Kidney epithelial cell (primary cell): ENCODE measurements at regions not wholly inside any gene's neighbourhood (a gene's known extent, or its start where the extent isn't known, plus 50 kb on each side); places are given as distances from the start of the nearest gene placed in this dataset.
"Not testable (repeated sequence)": the region's sequence is repeated elsewhere in the genome, so short reads cannot be mapped to it uniquely, and the experiment has no call there.

Experiments used
- DNase-seq: peaks from one replicate; pipeline ENCODE4 v3.0.0-alpha.2; 2010; ENCODE audit warnings: low read depth
- H3K27me3 ChIP-seq: 2 replicates; pipeline ENCODE4 v1.6.0; 2011; ENCODE audit warnings: low read length; ENCODE audit not compliant: control insufficient read depth, insufficient read depth
- H3K36me3 ChIP-seq: 2 replicates; pipeline ENCODE4 v1.5.1; 2011; ENCODE audit warnings: low read length; ENCODE audit not compliant: control insufficient read depth, insufficient read depth
- H3K4me3 ChIP-seq: 2 replicates; pipeline ENCODE4 v1.5.1; 2011; ENCODE audit warnings: low read depth, mild to moderate bottlenecking, control low read depth, low read length
- TF ChIP-seq, protein P1 (sequence below): IDR thresholded peaks from 2 replicates; pipeline ENCODE4 v1.5.1; 2011; ENCODE audit warnings: mild to moderate bottlenecking, moderate library complexity, low read length, control low read depth, inconsistent platforms; ENCODE audit not compliant: insufficient read depth, poor library complexity, severe bottlenecking

DNA sequence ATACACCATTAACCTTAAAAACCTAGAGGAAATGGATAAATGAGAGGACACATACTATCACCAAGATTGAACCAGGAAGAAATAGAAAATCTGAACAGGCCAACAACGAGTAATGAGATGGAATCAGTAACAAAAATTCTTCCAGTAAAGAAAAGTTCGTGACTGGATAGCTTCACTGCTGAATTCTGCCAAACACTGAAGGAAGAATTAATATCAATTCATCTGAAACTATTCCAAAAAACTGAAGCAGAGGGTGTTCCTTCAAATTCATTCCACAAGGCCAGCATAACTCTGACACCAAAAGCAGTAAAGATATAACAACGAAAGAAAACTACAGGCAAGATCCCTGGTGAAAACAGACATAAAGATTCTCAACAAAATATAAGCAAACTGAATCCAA, 195.8 kb upstream of the GPR149 start:
- no peak overlapping the region for H3K4me3 ChIP-seq
- H3K27me3 ChIP-seq: no peaks in the 10 kb centered on the region
- TF ChIP-seq, protein P1, sequence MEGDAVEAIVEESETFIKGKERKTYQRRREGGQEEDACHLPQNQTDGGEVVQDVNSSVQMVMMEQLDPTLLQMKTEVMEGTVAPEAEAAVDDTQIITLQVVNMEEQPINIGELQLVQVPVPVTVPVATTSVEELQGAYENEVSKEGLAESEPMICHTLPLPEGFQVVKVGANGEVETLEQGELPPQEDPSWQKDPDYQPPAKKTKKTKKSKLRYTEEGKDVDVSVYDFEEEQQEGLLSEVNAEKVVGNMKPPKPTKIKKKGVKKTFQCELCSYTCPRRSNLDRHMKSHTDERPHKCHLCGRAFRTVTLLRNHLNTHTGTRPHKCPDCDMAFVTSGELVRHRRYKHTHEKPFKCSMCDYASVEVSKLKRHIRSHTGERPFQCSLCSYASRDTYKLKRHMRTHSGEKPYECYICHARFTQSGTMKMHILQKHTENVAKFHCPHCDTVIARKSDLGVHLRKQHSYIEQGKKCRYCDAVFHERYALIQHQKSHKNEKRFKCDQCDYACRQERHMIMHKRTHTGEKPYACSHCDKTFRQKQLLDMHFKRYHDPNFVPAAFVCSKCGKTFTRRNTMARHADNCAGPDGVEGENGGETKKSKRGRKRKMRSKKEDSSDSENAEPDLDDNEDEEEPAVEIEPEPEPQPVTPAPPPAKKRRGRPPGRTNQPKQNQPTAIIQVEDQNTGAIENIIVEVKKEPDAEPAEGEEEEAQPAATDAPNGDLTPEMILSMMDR: no peak
- no peaks in the 10 kb centered on the region for H3K36me3 ChIP-seq
- DNase-seq: no peak

DNA sequence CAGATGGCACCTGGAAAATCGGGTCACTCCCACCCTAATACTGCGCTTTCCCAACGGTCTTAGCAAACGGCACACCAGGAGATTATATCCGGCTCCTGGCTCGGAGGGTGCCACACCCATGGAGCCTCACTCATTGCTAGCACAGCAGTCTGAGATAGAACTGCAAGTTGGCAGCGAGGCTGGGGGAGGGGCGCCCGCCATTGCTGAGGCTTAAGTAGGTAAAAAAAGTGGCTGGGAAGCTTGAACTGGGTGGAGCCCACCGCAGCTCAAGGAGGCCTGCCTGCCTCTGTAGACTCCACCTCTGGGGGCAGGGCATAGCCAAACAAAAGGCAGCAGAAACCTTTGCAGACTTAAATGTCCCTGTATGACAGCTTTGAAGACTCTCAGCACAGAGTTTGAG, 189.6 kb upstream of the GPR149 start:
- H3K4me3 ChIP-seq, H3K27me3 ChIP-seq, DNase-seq, H3K36me3 ChIP-seq: not testable (repeated sequence)

DNA sequence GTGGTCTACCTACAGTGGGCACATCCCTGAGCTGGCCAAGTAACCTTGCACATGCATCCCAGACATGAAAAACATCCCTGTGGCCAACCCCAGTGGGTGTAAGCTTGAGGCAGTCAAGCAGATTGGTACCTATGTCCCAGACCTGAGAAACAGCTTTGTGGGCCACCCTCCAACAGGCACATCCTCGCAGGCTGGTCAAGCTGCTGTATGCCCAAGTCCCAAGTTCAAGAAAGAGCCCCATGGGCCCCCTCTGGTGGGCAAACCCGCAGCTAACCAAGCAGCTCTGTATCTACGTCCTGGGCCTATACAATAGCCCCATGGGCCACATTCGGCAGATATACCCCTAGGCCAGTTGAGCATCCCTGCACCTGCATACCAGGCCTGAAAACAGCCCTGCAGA, 186.3 kb upstream of the GPR149 start:
- TF ChIP-seq, protein P1: no peak
- H3K4me3 ChIP-seq: no peak overlapping the region
- DNase-seq: no peak
- no peaks in the 10 kb centered on the region for H3K27me3 ChIP-seq
- H3K36me3 ChIP-seq: no peaks in the 10 kb centered on the region

- no peaks in the 10 kb centered on the region for H3K27me3 ChIP-seq
- no peaks in the 10 kb centered on the region for H3K36me3 ChIP-seq
- DNase-seq: no peak
- no peak overlapping the region for H3K4me3 ChIP-seq
- TF ChIP-seq, protein P1: no peak
These were observed 185.5 kb upstream of the GPR149 start for GRCh38 chr3:154615471-154615870.

DNA sequence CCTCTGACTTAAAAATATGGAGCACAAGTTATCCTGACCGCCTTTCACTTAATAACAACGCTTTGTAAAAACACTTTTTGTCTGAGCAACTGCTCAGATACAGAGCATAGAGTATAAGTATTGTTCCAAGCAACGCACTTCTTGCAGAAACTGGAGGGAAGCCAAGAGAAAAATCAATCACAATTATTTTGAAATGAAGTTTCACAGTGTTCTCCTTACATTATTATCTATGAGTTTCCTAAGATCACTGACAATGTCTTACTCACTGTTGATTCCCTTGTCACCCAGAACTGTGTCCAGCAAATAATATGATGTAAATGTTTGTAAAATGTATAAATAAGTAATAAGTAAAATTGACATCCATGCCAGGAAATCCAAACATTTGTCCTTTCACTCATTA, 184.6 kb upstream of the GPR149 start:
- no peak for DNase-seq
- Histone ChIP-seq H3K4me3 (no peak overlapping the region), H3K36me3 (no peaks in the 10 kb centered on the region), H3K27me3 (no peaks in the 10 kb centered on the region)
- TF ChIP-seq, protein P1: no peak

GRCh38 chr3:154614078-154614477, 184.1 kb upstream of the GPR149 start:
- Histone ChIP-seq H3K27me3 (no peaks in the 10 kb centered on the region), H3K4me3 (no peak overlapping the region), H3K36me3 (no peaks in the 10 kb centered on the region)
- TF ChIP-seq, protein P1: no peak
- DNase-seq: no peak

- no peaks in the 10 kb centered on the region for H3K27me3 ChIP-seq
- H3K4me3 ChIP-seq: no peak overlapping the region
- DNase-seq: no peak
- no peaks in the 10 kb centered on the region for H3K36me3 ChIP-seq
- TF ChIP-seq, protein P1: no peak
These were observed 172.3 kb upstream of the GPR149 start for GRCh38 chr3:154602241-154602640.
